HG03135 (cell line): ENCODE measurements at regions not wholly inside any gene's neighbourhood (a gene's known extent, or its start where the extent isn't known, plus 50 kb on each side); places are given as distances from the start of the nearest gene placed in this dataset.

ENCODE experiments used
- ATAC-seq: cut with Tn5 transposase; IDR thresholded peaks from one replicate; pipeline ENCODE4 v1.9.1; 2021; ENCODE audit warnings: mild to moderate bottlenecking, moderate library complexity; ENCODE audit not compliant: unreplicated experiment

- ATAC-seq: no peak
Measured at GRCh38 chr2:122886479-122887145, 1131.2 kb downstream of the TSN start.

GRCh38 chr2:122899614-122900013 is 1125.5 kb upstream of the CNTNAP5 start:
- ATAC-seq: no peak

GRCh38 chr2:122905431-122905830 is 1119.7 kb upstream of the CNTNAP5 start:
- ATAC-seq: no peak

GRCh38 chr2:122908159-122908558 is 1116.9 kb upstream of the CNTNAP5 start:
- ATAC-seq: no peak

- ATAC-seq: no peak
Measured at GRCh38 chr2:122927197-122927596, 1097.9 kb upstream of the CNTNAP5 start.

GRCh38 chr2:122927710-122928557 is 1097.2 kb upstream of the CNTNAP5 start:
- no peak for ATAC-seq

- no peak for ATAC-seq
Measured at GRCh38 chr2:122929347-122929746, 1095.7 kb upstream of the CNTNAP5 start.

GRCh38 chr2:122935506-122935905 is 1089.6 kb upstream of the CNTNAP5 start:
- no peak for ATAC-seq

- ATAC-seq: no peak
Measured at GRCh38 chr2:122939796-122940195, 1085.3 kb upstream of the CNTNAP5 start.

- ATAC-seq: no peak
Measured at GRCh38 chr2:122949523-122949922, 1075.6 kb upstream of the CNTNAP5 start.

- ATAC-seq: no peak
Measured at GRCh38 chr2:122955776-122956175, 1069.3 kb upstream of the CNTNAP5 start.

GRCh38 chr2:122960759-122961641 is 1064.1 kb upstream of the CNTNAP5 start:
- ATAC-seq: no peak

GRCh38 chr2:122966461-122966860 is 1058.6 kb upstream of the CNTNAP5 start:
- ATAC-seq: no peak

- no peak for ATAC-seq
Measured at GRCh38 chr2:122977580-122977979, 1047.5 kb upstream of the CNTNAP5 start.

GRCh38 chr2:122980671-122981070 is 1044.4 kb upstream of the CNTNAP5 start:
- no peak for ATAC-seq

- no peak for ATAC-seq
Measured at GRCh38 chr2:122982936-122983335, 1042.2 kb upstream of the CNTNAP5 start.

GRCh38 chr2:122988395-122989221 is 1036.5 kb upstream of the CNTNAP5 start:
- no peak for ATAC-seq

- ATAC-seq: no peak
Measured at GRCh38 chr2:122993592-122993991, 1031.5 kb upstream of the CNTNAP5 start.

GRCh38 chr2:122999258-122999657 is 1025.8 kb upstream of the CNTNAP5 start:
- ATAC-seq: no peak

- no peak for ATAC-seq
Measured at GRCh38 chr2:122999821-123000220, 1025.3 kb upstream of the CNTNAP5 start.
